OCI-LY3 (cell line): ENCODE measurements at regions not wholly inside any gene's neighbourhood (a gene's known extent, or its start where the extent isn't known, plus 50 kb on each side); places are given as distances from the start of the nearest gene placed in this dataset.

ENCODE experiments used
- CTCF ChIP-seq: fragments of 200-600, 300-600 bp; sonication (generic); IDR thresholded peaks from 2 replicates; pipeline ENCODE4 v1.5.1; 2014; ENCODE audit warnings: antibody characterized with exemption, low read length, low read depth
- EZH2phosphoT487 ChIP-seq: fragments of 200-600 bp; shearing (Covaris generic); IDR thresholded peaks from 2 replicates; pipeline ENCODE4 v1.6.1; 2018; ENCODE audit warnings: antibody characterized with exemption, mixed run types, low read depth

GRCh38 chr4:63170923-63171322, 1238.3 kb downstream of the TECRL start:
- TF ChIP-seq CTCF (no peak), EZH2phosphoT487 (no peak)
